GM23338 (cell line): ENCODE measurements at regions not wholly inside any gene's neighbourhood (a gene's known extent, or its start where the extent isn't known, plus 50 kb on each side); places are given as distances from the start of the nearest gene placed in this dataset.

Source experiments
- ATAC-seq: fragments of 200-7000 bp; cut with Tn5 transposase; 3 replicates; pipeline ENCODE4 v1.9.1; 2020
- DNase-seq: peaks from one replicate; pipeline ENCODE4 v3.0.0-alpha.2; 2015; ENCODE audit warnings: low spot score
- H2AFZ ChIP-seq: fragments of 200-600 bp; sonication (generic); 2 replicates; pipeline ENCODE4 v1.8.0; 2016; ENCODE audit warnings: antibody characterized with exemption, mild to moderate bottlenecking, moderate library complexity
- H3F3A ChIP-seq: fragments of 200-600 bp; sonication (generic); replicated peaks from 2 replicates; pipeline ENCODE4 v1.8.0; 2017; ENCODE audit warnings: antibody characterized with exemption, mixed run types, low read depth
- H3K27ac ChIP-seq: fragments of 200-600 bp; sonication (generic); 2 replicates; pipeline ENCODE4 v1.6.1; 2016; ENCODE audit warnings: low read depth
- H3K27me3 ChIP-seq: fragments of 200-600 bp; sonication (generic); 2 replicates; pipeline ENCODE4 v1.8.0; 2016; ENCODE audit warnings: mild to moderate bottlenecking, mixed run types, moderate library complexity; ENCODE audit not compliant: insufficient read depth
- H3K36me3 ChIP-seq: fragments of 200-600 bp; sonication (generic); 2 replicates; pipeline ENCODE4 v1.8.0; 2016; ENCODE audit warnings: mild to moderate bottlenecking; ENCODE audit not compliant: insufficient read depth
- H3K4me1 ChIP-seq: fragments of 200-600 bp; sonication (generic); 2 replicates; pipeline ENCODE4 v1.8.0; 2016; ENCODE audit warnings: mild to moderate bottlenecking, moderate library complexity; ENCODE audit not compliant: insufficient read depth
- H3K4me2 ChIP-seq: fragments of 200-600 bp; sonication (generic); 2 replicates; pipeline ENCODE4 v1.7.1; 2017; ENCODE audit warnings: mixed run types
- H3K4me3 ChIP-seq: fragments of 200-600 bp; sonication (generic); 2 replicates; pipeline ENCODE4 v1.6.1; 2016; ENCODE audit warnings: mixed run types
- H3K79me2 ChIP-seq: fragments of 200-600 bp; sonication (generic); replicated peaks from 2 replicates; pipeline ENCODE4 v1.8.0; 2017; ENCODE audit warnings: mild to moderate bottlenecking; ENCODE audit not compliant: insufficient read depth
- H3K9me2 ChIP-seq: fragments of 200-600 bp; sonication (generic); 2 replicates; pipeline ENCODE4 v1.8.0; 2017; ENCODE audit not compliant: insufficient read depth
- H4K20me1 ChIP-seq: fragments of 200-600 bp; sonication (generic); replicated peaks from 2 replicates; pipeline ENCODE4 v1.8.0; 2017; ENCODE audit warnings: mild to moderate bottlenecking; ENCODE audit not compliant: insufficient read depth
- H3K27ac Mint-ChIP-seq: 2 replicates; pipeline ENCODE4 v1.8.0; 2020; ENCODE audit warnings: inconsistent platforms, mild to moderate bottlenecking, moderate library complexity, mixed read lengths
- H3K27me3 Mint-ChIP-seq: 3 replicates; pipeline ENCODE4 v1.8.0; 2022; ENCODE audit warnings: low read depth, mild to moderate bottlenecking, moderate library complexity, mixed read lengths, inconsistent platforms; ENCODE audit not compliant: insufficient read depth, poor library complexity
- H3K36me3 Mint-ChIP-seq: 3 replicates; pipeline ENCODE4 v1.8.0; 2021; ENCODE audit warnings: low read depth, mild to moderate bottlenecking, inconsistent platforms, moderate library complexity, mixed read lengths
- H3K4me1 Mint-ChIP-seq: 3 replicates; pipeline ENCODE4 v1.8.0; 2020; ENCODE audit warnings: mild to moderate bottlenecking, inconsistent platforms, mixed read lengths
- H3K4me3 Mint-ChIP-seq: 3 replicates; pipeline ENCODE4 v1.8.0; 2021; ENCODE audit warnings: moderate library complexity, mild to moderate bottlenecking, inconsistent platforms, mixed read lengths
- H3K9me3 Mint-ChIP-seq: 3 replicates; pipeline ENCODE4 v1.8.0; 2020; ENCODE audit warnings: moderate library complexity, mild to moderate bottlenecking, inconsistent platforms, mixed read lengths
- CREB1 ChIP-seq: fragments of 250-450 bp; sonication (Bioruptor Pico); IDR thresholded peaks from 2 replicates; pipeline ENCODE4 v1.5.0; 2020; ENCODE audit warnings: low read depth, mild to moderate bottlenecking, moderate library complexity
- EZH2 ChIP-seq: fragments of 200-600 bp; sonication (generic); IDR thresholded peaks from one replicate; pipeline ENCODE4 v1.8.0; 2017; ENCODE audit warnings: antibody characterized with exemption, mild to moderate bottlenecking, low read depth; ENCODE audit not compliant: unreplicated experiment
- JUNB ChIP-seq: IDR thresholded peaks from one replicate; pipeline ENCODE4 v1.6.1; 2016; ENCODE audit warnings: antibody characterized with exemption; ENCODE audit not compliant: unreplicated experiment
- NANOG ChIP-seq: IDR thresholded peaks from 2 replicates; pipeline ENCODE4 v1.6.1; 2016; ENCODE audit warnings: antibody characterized with exemption, borderline replicate concordance
- POLR2AphosphoS5 ChIP-seq: IDR thresholded peaks from 2 replicates; pipeline ENCODE4 v1.6.1; 2016; ENCODE audit warnings: antibody characterized with exemption, low read depth
- ZNF114 ChIP-seq: fragments of 250-450 bp; sonication (Bioruptor Pico); IDR thresholded peaks from 2 replicates; pipeline ENCODE4 v1.5.0; 2020; ENCODE audit warnings: mild to moderate bottlenecking, moderate library complexity
- ZNF331 ChIP-seq: fragments of 250-450 bp; sonication (Bioruptor Pico); IDR thresholded peaks from 2 replicates; pipeline ENCODE4 v1.5.0; 2020; ENCODE audit warnings: low read depth, mild to moderate bottlenecking, moderate library complexity
- TF ChIP-seq, protein P1 (sequence below), 2 experiments: fragments of 200-600 bp in 1 of 2; sonication (generic) in 1 of 2; conservative IDR thresholded peaks; 2 replicates each; pipeline versions ENCODE4 v1.5.1 to v1.6.1; 2016 to 2017; ENCODE audit warnings: antibody characterized with exemption in 2 of 2, low read depth in 2 of 2, mild to moderate bottlenecking in 2 of 2, moderate library complexity in 1 of 2
- TF ChIP-seq, protein P2 (sequence below): IDR thresholded peaks from one replicate; pipeline ENCODE4 v1.6.1; 2018; ENCODE audit warnings: antibody characterized with exemption; ENCODE audit not compliant: unreplicated experiment

DNA sequence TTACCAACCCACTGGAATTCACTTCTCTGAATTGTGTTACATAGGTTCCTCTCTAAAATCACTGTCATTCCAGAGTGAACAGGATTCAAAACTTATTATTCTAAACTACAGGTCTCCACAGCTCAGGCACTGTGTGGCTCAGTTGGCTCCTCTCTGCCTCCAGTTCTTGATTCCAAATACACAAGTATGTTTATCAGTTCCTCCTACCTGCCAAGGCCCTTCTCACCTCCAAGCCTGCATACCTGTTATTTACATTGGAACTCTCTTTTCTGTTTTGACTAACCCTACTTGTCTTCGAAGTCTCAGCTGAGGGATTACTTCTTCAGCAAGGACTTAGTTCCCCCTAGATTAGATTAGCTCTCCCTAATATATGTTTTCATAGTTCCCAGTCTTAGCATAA lies 397.6 kb upstream of the TMTC1 start:
- no peak overlapping the region for H3K4me3 ChIP-seq
- H3K4me1 ChIP-seq, result no peaks in the 10 kb centered on the region
- Mint-ChIP-seq H3K27ac (no peak overlapping the region), H3K4me3 (no peak overlapping the region), H3K4me1 (no peaks in the 10 kb centered on the region), H3K27me3 (peaks cover 3% of the 10 kb centered on the region), H3K36me3 (no peaks in the 10 kb centered on the region), H3K9me3 (no peaks in the 10 kb centered on the region; the same call in 2 of the 3 replicates)
- ATAC-seq (no peak), DNase-seq (no peak)
- no peaks in the 10 kb centered on the region for H3K36me3 ChIP-seq
- H3F3A ChIP-seq, result no peaks in the 10 kb centered on the region
- no peak overlapping the region for H3K4me2 ChIP-seq
- no peaks in the 10 kb centered on the region for H3K9me2 ChIP-seq
- H3K27me3 ChIP-seq, result no peaks in the 10 kb centered on the region
- no peak overlapping the region for H3K27ac ChIP-seq
- H4K20me1 ChIP-seq, result no peaks in the 10 kb centered on the region
- TF ChIP-seq JUNB (no peak), ZNF331 (CRISPR knock-in tag) (no peak)
- TF ChIP-seq, protein P1, sequence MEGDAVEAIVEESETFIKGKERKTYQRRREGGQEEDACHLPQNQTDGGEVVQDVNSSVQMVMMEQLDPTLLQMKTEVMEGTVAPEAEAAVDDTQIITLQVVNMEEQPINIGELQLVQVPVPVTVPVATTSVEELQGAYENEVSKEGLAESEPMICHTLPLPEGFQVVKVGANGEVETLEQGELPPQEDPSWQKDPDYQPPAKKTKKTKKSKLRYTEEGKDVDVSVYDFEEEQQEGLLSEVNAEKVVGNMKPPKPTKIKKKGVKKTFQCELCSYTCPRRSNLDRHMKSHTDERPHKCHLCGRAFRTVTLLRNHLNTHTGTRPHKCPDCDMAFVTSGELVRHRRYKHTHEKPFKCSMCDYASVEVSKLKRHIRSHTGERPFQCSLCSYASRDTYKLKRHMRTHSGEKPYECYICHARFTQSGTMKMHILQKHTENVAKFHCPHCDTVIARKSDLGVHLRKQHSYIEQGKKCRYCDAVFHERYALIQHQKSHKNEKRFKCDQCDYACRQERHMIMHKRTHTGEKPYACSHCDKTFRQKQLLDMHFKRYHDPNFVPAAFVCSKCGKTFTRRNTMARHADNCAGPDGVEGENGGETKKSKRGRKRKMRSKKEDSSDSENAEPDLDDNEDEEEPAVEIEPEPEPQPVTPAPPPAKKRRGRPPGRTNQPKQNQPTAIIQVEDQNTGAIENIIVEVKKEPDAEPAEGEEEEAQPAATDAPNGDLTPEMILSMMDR (conservative IDR thresholded peaks at IDR 0.05; ENCODE audit: low read depth in 2 of 2), result no peak
- H3K79me2 ChIP-seq, result no peaks in the 10 kb centered on the region
- H2AFZ ChIP-seq, result no peak overlapping the region

DNA sequence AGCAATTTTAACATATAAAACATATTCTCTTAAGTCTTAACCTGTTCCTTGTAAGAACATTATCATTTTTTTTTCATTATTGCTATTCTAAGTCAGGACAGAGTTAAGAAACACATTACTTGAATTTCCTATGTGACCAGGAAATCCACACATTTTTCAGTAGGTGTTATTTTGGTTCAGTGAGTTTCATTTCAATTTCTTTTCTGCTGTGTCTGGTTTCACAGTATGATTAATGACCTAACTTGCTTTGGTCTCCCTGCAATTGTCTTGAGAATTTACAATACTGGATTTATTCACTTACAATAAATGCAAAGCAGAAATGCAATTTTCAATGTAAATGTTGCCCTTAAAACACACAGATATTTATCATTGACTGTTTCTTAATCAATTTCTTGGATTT lies 396.9 kb upstream of the TMTC1 start:
- Histone ChIP-seq H3K4me2 (no peak overlapping the region), H3K36me3 (no peaks in the 10 kb centered on the region), H2AFZ (no peak overlapping the region), H3K27ac (no peak overlapping the region), H3K9me2 (no peaks in the 10 kb centered on the region), H4K20me1 (no peaks in the 10 kb centered on the region), H3F3A (no peaks in the 10 kb centered on the region), H3K4me3 (no peak overlapping the region), H3K4me1 (no peaks in the 10 kb centered on the region), H3K79me2 (no peaks in the 10 kb centered on the region), H3K27me3 (no peaks in the 10 kb centered on the region)
- Mint-ChIP-seq H3K9me3 (no peaks in the 10 kb centered on the region; the same call in 2 of the 3 replicates), H3K4me1 (no peaks in the 10 kb centered on the region), H3K27me3 (peaks cover 3% of the 10 kb centered on the region), H3K36me3 (no peaks in the 10 kb centered on the region), H3K27ac (no peak overlapping the region), H3K4me3 (no peak overlapping the region)
- DNase-seq (no peak), ATAC-seq (no peak)
- TF ChIP-seq ZNF114 (CRISPR knock-in tag) (no peak), JUNB (no peak), CREB1 (no peak), NANOG (no peak), POLR2AphosphoS5 (no peak), ZNF331 (CRISPR knock-in tag) (no peak), EZH2 (no peak)
- TF ChIP-seq, protein P1 (conservative IDR thresholded peaks at IDR 0.05; ENCODE audit: low read depth in 2 of 2), result no peak
- TF ChIP-seq, protein P2, sequence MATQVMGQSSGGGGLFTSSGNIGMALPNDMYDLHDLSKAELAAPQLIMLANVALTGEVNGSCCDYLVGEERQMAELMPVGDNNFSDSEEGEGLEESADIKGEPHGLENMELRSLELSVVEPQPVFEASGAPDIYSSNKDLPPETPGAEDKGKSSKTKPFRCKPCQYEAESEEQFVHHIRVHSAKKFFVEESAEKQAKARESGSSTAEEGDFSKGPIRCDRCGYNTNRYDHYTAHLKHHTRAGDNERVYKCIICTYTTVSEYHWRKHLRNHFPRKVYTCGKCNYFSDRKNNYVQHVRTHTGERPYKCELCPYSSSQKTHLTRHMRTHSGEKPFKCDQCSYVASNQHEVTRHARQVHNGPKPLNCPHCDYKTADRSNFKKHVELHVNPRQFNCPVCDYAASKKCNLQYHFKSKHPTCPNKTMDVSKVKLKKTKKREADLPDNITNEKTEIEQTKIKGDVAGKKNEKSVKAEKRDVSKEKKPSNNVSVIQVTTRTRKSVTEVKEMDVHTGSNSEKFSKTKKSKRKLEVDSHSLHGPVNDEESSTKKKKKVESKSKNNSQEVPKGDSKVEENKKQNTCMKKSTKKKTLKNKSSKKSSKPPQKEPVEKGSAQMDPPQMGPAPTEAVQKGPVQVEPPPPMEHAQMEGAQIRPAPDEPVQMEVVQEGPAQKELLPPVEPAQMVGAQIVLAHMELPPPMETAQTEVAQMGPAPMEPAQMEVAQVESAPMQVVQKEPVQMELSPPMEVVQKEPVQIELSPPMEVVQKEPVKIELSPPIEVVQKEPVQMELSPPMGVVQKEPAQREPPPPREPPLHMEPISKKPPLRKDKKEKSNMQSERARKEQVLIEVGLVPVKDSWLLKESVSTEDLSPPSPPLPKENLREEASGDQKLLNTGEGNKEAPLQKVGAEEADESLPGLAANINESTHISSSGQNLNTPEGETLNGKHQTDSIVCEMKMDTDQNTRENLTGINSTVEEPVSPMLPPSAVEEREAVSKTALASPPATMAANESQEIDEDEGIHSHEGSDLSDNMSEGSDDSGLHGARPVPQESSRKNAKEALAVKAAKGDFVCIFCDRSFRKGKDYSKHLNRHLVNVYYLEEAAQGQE, result no peak
